ENCODE measurements at regions not wholly inside any gene's neighbourhood (a gene's known extent, or its start where the extent isn't known, plus 50 kb on each side); places are given as distances from the start of the nearest gene placed in this dataset.
"Not testable (repeated sequence)": the region's sequence is repeated elsewhere in the genome, so short reads cannot be mapped to it uniquely, and the experiment has no call there.

- Mint-ChIP-seq H3K36me3 (ENCODE audit: low read depth) (no peaks in the 10 kb centered on the region), H3K4me1 (no peaks in the 10 kb centered on the region), H3K9me3 (no peaks in the 10 kb centered on the region), H3K27ac (no peak overlapping the region), H3K4me3 (no peak overlapping the region), H3K27me3 (peaks cover 26% of the 10 kb centered on the region)
- ATAC-seq (replicated peaks) = no peak
Observed at GRCh38 chr2:118752762-118753429, 94.6 kb downstream of the EN1 start.

GRCh38 chr2:118750959-118751565, 96.4 kb downstream of the EN1 start:
- ATAC-seq (replicated peaks) = no peak
- no peak overlapping the region for H3K27ac Mint-ChIP-seq
- no peak overlapping the region for H3K4me3 Mint-ChIP-seq
- H3K4me1 Mint-ChIP-seq = no peaks in the 10 kb centered on the region
- peaks cover 28% of the 10 kb centered on the region for H3K27me3 Mint-ChIP-seq
- H3K36me3 Mint-ChIP-seq (ENCODE audit: low read depth) = no peaks in the 10 kb centered on the region
- H3K9me3 Mint-ChIP-seq = no peaks in the 10 kb centered on the region

- peaks cover 6% of the 10 kb centered on the region for H3K9me3 Mint-ChIP-seq
- peaks cover 33% of the 10 kb centered on the region for H3K27me3 Mint-ChIP-seq
- no peak for ATAC-seq (replicated peaks)
- H3K27ac Mint-ChIP-seq = no peak overlapping the region
- H3K4me3 Mint-ChIP-seq = no peak overlapping the region
- no peaks in the 10 kb centered on the region for H3K36me3 Mint-ChIP-seq (ENCODE audit: low read depth)
- no peaks in the 10 kb centered on the region for H3K4me1 Mint-ChIP-seq
Observed at GRCh38 chr2:118748245-118748885, 99.1 kb downstream of the EN1 start.

GRCh38 chr2:118747637-118748036, 99.8 kb downstream of the EN1 start:
- no peak for ATAC-seq (replicated peaks)
- Mint-ChIP-seq H3K4me3 (no peak overlapping the region), H3K27me3 (peaks cover 32% of the 10 kb centered on the region), H3K9me3 (peaks cover 6% of the 10 kb centered on the region), H3K27ac (no peak overlapping the region), H3K36me3 (ENCODE audit: low read depth) (no peaks in the 10 kb centered on the region), H3K4me1 (no peaks in the 10 kb centered on the region)

DNA sequence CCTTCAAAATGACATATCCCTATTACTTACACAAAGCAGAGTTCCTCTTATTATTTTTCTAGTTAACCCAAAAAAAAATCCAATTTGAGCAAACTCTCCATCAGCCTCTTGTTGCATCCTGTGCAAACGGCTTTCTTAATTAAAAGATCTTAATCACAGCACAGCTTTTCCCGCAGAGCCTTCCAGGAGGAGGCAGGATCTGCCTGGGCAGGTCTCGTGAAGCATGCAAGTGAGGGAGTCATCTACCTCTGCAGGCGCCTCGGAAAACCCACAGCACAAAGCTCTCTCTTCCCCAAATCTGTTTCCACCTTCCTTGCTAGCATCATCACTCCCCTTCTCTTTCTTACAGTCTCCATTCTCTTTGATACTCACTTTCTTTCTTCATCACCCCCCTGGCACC, 100.4 kb downstream of the EN1 start:
- Mint-ChIP-seq H3K27ac (no peak overlapping the region), H3K4me1 (no peaks in the 10 kb centered on the region), H3K4me3 (no peak overlapping the region), H3K9me3 (peaks cover 6% of the 10 kb centered on the region), H3K36me3 (ENCODE audit: low read depth) (no peaks in the 10 kb centered on the region), H3K27me3 (peaks cover 28% of the 10 kb centered on the region)
- no peak for ATAC-seq (replicated peaks)

DNA sequence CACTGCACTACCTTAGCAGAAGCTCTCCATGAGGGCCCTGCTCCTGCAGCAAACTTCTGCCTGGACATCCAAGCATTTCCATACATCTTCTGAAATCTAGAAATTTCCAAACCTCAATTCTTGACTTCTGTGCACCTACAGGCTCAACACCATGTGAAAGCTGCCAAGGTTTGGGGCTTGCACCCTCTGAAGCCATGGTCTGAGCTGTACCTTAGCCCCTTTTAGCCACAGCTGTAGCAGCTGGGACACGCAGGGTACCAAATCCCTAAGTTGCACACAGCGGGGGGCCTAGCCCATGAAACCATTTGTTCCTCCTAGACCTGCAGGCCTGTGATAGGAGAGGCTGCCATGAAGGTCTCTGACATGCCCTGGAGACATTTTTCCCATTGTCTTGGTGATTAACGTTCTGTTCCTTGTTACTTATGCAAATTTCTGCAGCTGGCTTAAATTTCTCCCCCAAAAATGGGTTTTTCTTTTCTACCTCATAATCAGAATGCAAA, 102.7 kb downstream of the EN1 start:
- H3K9me3 Mint-ChIP-seq; H3K36me3 Mint-ChIP-seq (ENCODE audit: low read depth); ATAC-seq (replicated peaks); H3K4me1 Mint-ChIP-seq; H3K27ac Mint-ChIP-seq; H3K4me3 Mint-ChIP-seq: not testable (repeated sequence)
- H3K27me3 Mint-ChIP-seq = peaks cover 20% of the 10 kb centered on the region

DNA sequence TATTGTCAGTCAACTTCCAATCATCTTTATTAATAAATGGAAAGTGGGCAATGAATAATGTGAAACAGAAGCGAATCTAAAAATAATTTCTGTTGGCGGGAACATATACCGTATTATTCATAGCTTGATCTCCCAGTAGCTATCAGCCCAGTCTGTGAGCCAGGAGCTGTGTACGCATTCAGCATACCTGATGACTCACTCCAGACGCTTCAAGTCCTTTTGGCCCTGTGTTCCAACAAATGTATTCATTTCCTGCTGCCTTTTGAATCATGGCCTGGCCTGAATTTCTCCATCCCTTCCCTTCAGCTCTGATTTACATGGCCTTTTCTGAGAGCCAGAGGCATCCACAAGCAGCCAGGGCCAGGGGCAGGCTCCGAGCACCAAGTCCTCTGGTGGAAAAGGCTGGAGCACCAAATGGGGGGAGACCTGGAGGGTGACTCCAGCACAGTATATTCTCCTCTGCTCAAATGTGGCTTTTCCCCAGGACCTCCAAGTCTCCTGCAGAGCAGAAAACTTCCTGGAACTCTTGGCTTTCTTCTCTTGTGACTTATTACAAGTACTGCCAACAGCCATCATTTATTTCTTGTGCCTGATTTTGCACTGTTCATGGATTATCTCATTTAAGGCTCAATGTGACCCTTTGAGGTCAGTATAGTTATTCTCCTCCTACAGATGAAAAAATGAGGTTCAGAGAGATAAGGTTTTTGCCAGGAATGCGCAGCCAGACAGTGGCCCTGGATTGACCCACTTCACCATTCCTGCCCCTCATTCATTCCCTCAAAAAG, 108.7 kb downstream of the EN1 start:
- no peak for ATAC-seq (replicated peaks)
- H3K4me3 Mint-ChIP-seq = no peak overlapping the region
- H3K36me3 Mint-ChIP-seq (ENCODE audit: low read depth) = no peaks in the 10 kb centered on the region
- H3K9me3 Mint-ChIP-seq = no peaks in the 10 kb centered on the region
- H3K27ac Mint-ChIP-seq = no peak overlapping the region
- no peaks in the 10 kb centered on the region for H3K4me1 Mint-ChIP-seq
- H3K27me3 Mint-ChIP-seq = peaks cover 19% of the 10 kb centered on the region

DNA sequence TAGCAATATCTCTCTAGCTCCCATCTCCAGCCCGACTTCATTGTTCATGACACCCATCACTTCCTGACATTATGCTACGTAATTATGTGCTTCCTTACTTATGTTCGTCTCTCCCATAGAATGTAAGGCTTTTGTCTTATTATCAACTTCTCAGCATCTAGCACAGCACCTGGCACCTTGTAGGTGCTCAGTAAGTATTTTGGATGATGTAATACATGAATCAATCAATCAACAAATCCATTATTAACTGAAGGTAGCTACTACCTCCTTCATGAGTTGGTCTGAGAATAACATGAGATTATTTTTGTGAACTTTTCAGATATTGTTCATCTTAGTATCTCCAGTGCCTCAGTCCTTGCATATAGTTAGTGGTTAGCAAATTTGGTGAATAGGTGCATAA, 109.3 kb downstream of the EN1 start:
- no peak for ATAC-seq (replicated peaks)
- no peaks in the 10 kb centered on the region for H3K4me1 Mint-ChIP-seq
- no peak overlapping the region for H3K4me3 Mint-ChIP-seq
- no peak overlapping the region for H3K27ac Mint-ChIP-seq
- peaks cover 19% of the 10 kb centered on the region for H3K27me3 Mint-ChIP-seq
- H3K36me3 Mint-ChIP-seq (ENCODE audit: low read depth) = no peaks in the 10 kb centered on the region
- no peaks in the 10 kb centered on the region for H3K9me3 Mint-ChIP-seq

- H3K9me3 Mint-ChIP-seq = no peaks in the 10 kb centered on the region
- H3K4me3 Mint-ChIP-seq = no peak overlapping the region
- H3K36me3 Mint-ChIP-seq (ENCODE audit: low read depth) = no peaks in the 10 kb centered on the region
- H3K27me3 Mint-ChIP-seq = peaks cover 19% of the 10 kb centered on the region
- no peaks in the 10 kb centered on the region for H3K4me1 Mint-ChIP-seq
- no peak overlapping the region for H3K27ac Mint-ChIP-seq
- ATAC-seq (replicated peaks) = no peak
Observed at GRCh38 chr2:118737684-118738083, 109.8 kb downstream of the EN1 start.

DNA sequence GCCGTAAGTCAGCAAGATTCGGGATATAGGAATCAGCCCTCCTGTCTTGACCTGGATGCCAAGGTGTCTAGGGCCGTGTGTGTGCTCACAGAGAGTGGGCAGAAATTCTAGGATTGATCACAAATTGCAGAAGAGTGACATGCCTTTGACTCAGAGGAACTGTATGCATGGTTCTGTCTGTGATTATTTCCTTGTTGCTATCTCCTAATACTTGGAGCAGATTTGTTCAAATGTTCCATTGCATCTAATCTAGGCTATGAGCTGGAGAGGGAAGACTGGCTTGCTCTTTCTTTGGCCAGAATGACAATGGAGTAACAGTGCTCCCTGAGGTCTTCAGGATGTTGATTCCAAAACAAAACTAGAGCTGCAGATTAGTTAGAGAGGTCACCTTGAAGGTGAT, 115.0 kb downstream of the EN1 start:
- no peak overlapping the region for H3K4me3 Mint-ChIP-seq
- no peak for ATAC-seq (replicated peaks)
- H3K36me3 Mint-ChIP-seq (ENCODE audit: low read depth) = no peaks in the 10 kb centered on the region
- H3K9me3 Mint-ChIP-seq = no peaks in the 10 kb centered on the region
- no peak overlapping the region for H3K27ac Mint-ChIP-seq
- peaks cover 8% of the 10 kb centered on the region for H3K27me3 Mint-ChIP-seq
- no peaks in the 10 kb centered on the region for H3K4me1 Mint-ChIP-seq

DNA sequence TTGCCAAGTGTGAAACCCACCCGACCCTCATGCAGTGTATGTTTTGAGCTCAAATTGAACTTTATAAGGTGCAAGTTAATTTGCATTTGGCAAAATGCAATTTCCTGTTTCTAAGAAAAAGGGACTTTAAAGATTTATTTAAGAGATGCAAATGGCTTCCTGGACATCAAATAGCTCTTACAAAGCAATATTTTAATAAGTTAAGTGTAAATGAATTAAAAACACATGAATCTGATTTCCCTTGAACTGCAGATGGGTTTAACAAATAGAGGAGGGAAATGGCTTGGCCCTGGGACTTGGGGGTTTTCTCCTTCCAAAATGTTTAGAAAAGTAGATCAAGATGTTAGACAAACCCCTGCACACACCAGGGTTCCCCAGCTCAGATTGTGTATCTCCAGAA, 116.0 kb downstream of the EN1 start:
- Mint-ChIP-seq H3K27ac (no peak overlapping the region), H3K36me3 (ENCODE audit: low read depth) (no peaks in the 10 kb centered on the region), H3K4me1 (no peaks in the 10 kb centered on the region), H3K4me3 (no peak overlapping the region), H3K27me3 (peaks cover 12% of the 10 kb centered on the region), H3K9me3 (peaks cover 3% of the 10 kb centered on the region)
- ATAC-seq (replicated peaks) = no peak

DNA sequence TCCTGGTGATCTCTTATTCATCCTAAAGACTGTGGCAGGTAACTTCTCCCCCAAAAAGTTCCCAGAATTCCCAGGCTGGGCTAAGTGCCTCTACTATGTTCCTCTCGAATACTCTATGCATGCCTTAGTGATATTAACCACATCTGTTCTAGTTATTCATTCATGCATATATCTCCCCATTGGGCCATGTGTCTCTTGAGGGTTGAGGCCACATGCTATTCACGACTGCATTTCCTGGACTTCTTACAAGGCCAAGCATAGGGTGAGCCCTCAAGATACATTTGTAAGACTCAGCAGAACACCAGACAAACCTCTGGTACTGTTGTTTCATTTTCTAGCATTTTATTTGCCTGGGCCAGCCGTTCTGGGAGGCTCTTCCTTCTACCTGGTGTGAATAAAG, 117.0 kb downstream of the EN1 start:
- no peak for ATAC-seq (replicated peaks)
- H3K27ac Mint-ChIP-seq = no peak overlapping the region
- H3K9me3 Mint-ChIP-seq = peaks cover 3% of the 10 kb centered on the region
- no peak overlapping the region for H3K4me3 Mint-ChIP-seq
- H3K4me1 Mint-ChIP-seq = no peaks in the 10 kb centered on the region
- H3K36me3 Mint-ChIP-seq (ENCODE audit: low read depth) = no peaks in the 10 kb centered on the region
- H3K27me3 Mint-ChIP-seq = peaks cover 10% of the 10 kb centered on the region

DNA sequence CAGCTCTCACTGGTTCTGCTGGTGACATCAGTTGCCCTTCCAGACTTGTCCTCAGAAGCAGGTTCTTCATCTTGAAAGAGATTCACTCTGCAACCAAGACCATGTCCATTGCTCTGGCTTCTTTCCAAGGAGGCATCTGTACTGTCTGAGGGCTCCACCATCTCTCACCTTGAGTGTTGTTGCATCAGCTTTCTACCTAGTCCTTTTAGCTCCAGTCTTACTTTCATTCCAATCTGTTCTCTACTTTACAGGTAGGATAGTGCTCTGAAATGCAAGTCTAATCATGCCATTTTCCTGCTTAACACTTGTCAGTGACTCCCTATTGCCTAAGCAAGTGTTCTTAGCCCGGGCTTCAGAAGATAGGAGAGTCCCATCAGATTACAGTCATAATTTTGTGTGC, 117.7 kb downstream of the EN1 start:
- Mint-ChIP-seq H3K27ac (no peak overlapping the region), H3K36me3 (ENCODE audit: low read depth) (no peaks in the 10 kb centered on the region), H3K4me3 (no peak overlapping the region), H3K4me1 (no peaks in the 10 kb centered on the region), H3K9me3 (peaks cover 3% of the 10 kb centered on the region), H3K27me3 (peaks cover 11% of the 10 kb centered on the region)
- no peak for ATAC-seq (replicated peaks)

- Mint-ChIP-seq H3K9me3 (peaks cover 3% of the 10 kb centered on the region), H3K4me1 (no peaks in the 10 kb centered on the region), H3K27me3 (peaks cover 11% of the 10 kb centered on the region), H3K36me3 (ENCODE audit: low read depth) (no peaks in the 10 kb centered on the region), H3K4me3 (no peak overlapping the region), H3K27ac (no peak overlapping the region)
- ATAC-seq (replicated peaks) = no peak
Observed at GRCh38 chr2:118728984-118729383, 118.5 kb downstream of the EN1 start.
